ENCODE measurements at regions not wholly inside any gene's neighbourhood (a gene's known extent, or its start where the extent isn't known, plus 50 kb on each side); places are given as distances from the start of the nearest gene placed in this dataset.

GRCh38 chr11:81484196-81484595, 1249.5 kb downstream of the FAM181B start:
- SMC1A ChIA-PET (ENCODE audit: uncharacterized antibody, unreplicated experiment) = interaction anchor here (0.8 kb wide), 1 partner anchor 11 kb away, joined by 4 read pairs; no protein-coding TSS in a partner anchor
- Histone ChIP-seq H3K27me3 (replicated peaks in 1 of 2; ENCODE audit: control insufficient read depth in 2 of 2, insufficient read depth in 2 of 2, low read length in 1 of 2) (no peaks in the 10 kb centered on the region), H3K79me2 (ENCODE audit: control insufficient read depth, insufficient read depth, low read length) (no peaks in the 10 kb centered on the region), H3K4me3 (no peak overlapping the region), H3K4me1 (ENCODE audit: control insufficient read depth, insufficient read depth, low read length) (no peaks in the 10 kb centered on the region), H3K4me2 (ENCODE audit: control insufficient read depth, insufficient read depth) (no peak overlapping the region), H3K9ac (ENCODE audit: control insufficient read depth, insufficient read depth, low read length) (no peak overlapping the region), H3K27ac (ENCODE audit: control insufficient read depth, insufficient read depth) (no peak overlapping the region), H3K36me3 (ENCODE audit: control insufficient read depth in 2 of 2, insufficient read depth in 2 of 2, low read length in 1 of 2) (no peaks in the 10 kb centered on the region), H3K9me3 (replicated peaks; ENCODE audit: control insufficient read depth, insufficient read depth, low read length) (no peaks in the 10 kb centered on the region), H2AFZ (ENCODE audit: control insufficient read depth, low read depth, low read length) (no peak overlapping the region), H4K20me1 (ENCODE audit: control insufficient read depth, insufficient read depth) (no peaks in the 10 kb centered on the region)
- POLR2A ChIA-PET = no interaction called here
- intact Hi-C loops (cut with micrococcal nuclease; ENCODE audit: unreplicated experiment) = no loop called here
- CTCF ChIA-PET = interaction anchor here (1.8 kb wide), 1 partner anchor 13 kb away, joined by 4 read pairs; no protein-coding TSS in a partner anchor
- TF ChIP-seq FOS (IDR thresholded peaks at IDR 0.05; ENCODE audit: borderline replicate concordance, extremely low read depth, insufficient read length) = no peak
- TF ChIP-seq SRF (IDR thresholded peaks at IDR 0.05; ENCODE audit: low read depth in 2 of 2, low read length in 2 of 2) = no peak
- no peak for TF ChIP-seq IKZF1 (conservative IDR thresholded peaks at IDR 0.05)
- TF ChIP-seq SMAD5 (IDR thresholded peaks at IDR 0.05; ENCODE audit: low read depth) = no peak
- no peak for TF ChIP-seq SUPT20H (IDR thresholded peaks at IDR 0.05; ENCODE audit: borderline replicate concordance, control insufficient read depth, low read depth, low read length)
- TF ChIP-seq BCLAF1 (IDR thresholded peaks at IDR 0.05) = no peak
- TF ChIP-seq ESRRA (IDR thresholded peaks at IDR 0.05; ENCODE audit: low read length) = no peak
- no peak for TF ChIP-seq RELB (IDR thresholded peaks at IDR 0.05; ENCODE audit: low read depth)
- TF ChIP-seq POLR2AphosphoS5 (IDR thresholded peaks at IDR 0.05; ENCODE audit: low read length) = no peak
- no peak for TF ChIP-seq CHD2 (IDR thresholded peaks at IDR 0.05; ENCODE audit: borderline replicate concordance, low read depth, low read length)
- TF ChIP-seq RAD21 (IDR thresholded peaks at IDR 0.05; ENCODE audit: insufficient read depth, low read depth, low read length) = no peak
- no peak for TF ChIP-seq EGR1 (IDR thresholded peaks at IDR 0.05; ENCODE audit: borderline replicate concordance in 1 of 2, low read depth in 2 of 2, low read length in 2 of 2)
- in situ Hi-C loops (cut with MboI) = no loop called here
- ATAC-seq (no peak), FAIRE-seq (no peak), DNase-seq (ENCODE audit: low read depth, low spot score) (no peak)
- RAD21 ChIA-PET (ENCODE audit: unreplicated experiment) = no interaction called here
- no TSS peak for BruUV-seq (replicated peaks)
